Caco-2 (cell line): ENCODE measurements at regions not wholly inside any gene's neighbourhood (a gene's known extent, or its start where the extent isn't known, plus 50 kb on each side); places are given as distances from the start of the nearest gene placed in this dataset.

Experiments used
- BruUV-seq: library from RNA; stranded (reverse); fragments of 400-500 nt; replicated peaks from 2 replicates; lab custom pipeline; 2021; lab: Mats Ljungman, UMichigan
- CTCF ChIA-PET: fragments of 300-600 bp; sonication (Branson Sonifier 250); formaldehyde crosslinking; loops from one replicate; lab custom pipeline; 2022; ENCODE audit warnings: antibody characterized with exemption; lab: Charles Lee
- POLR2A ChIA-PET: fragments of 300-600 bp; sonication (Branson Sonifier 250); formaldehyde crosslinking; loops from one replicate; lab custom pipeline; 2022; ENCODE audit warnings: antibody characterized with exemption; lab: Charles Lee
- DNase-seq, 2 experiments: peaks; one replicate each; pipeline versions ENCODE4 v3.0.0 to v3.0.0-alpha.2; 2020 to 2022
- H3K27me3 ChIP-seq: replicated peaks from 2 replicates; pipeline ENCODE4 v1.6.0; 2011; ENCODE audit warnings: low read length; ENCODE audit not compliant: control insufficient read depth, insufficient read depth
- H3K36me3 ChIP-seq: 2 replicates; pipeline ENCODE4 v1.5.1; 2011; ENCODE audit warnings: low read length; ENCODE audit not compliant: control insufficient read depth, insufficient read depth
- H3K4me1 ChIP-seq: fragments of 250-450 bp; sonication (Bioruptor Pico); 2 replicates; pipeline ENCODE4 v1.5.1; 2020; ENCODE audit warnings: mild to moderate bottlenecking
- H3K4me3 ChIP-seq: 2 replicates; pipeline ENCODE4 v1.5.1; 2011; ENCODE audit warnings: low read depth, mild to moderate bottlenecking, control low read depth, low read length
- H3K9me3 ChIP-seq: fragments of 250-450 bp; sonication (Bioruptor Pico); 2 replicates; pipeline ENCODE4 v1.5.1; 2020; ENCODE audit warnings: mild to moderate bottlenecking, moderate library complexity
- H3K27ac Mint-ChIP-seq: one replicate; pipeline ENCODE4 v1.8.0; 2022; ENCODE audit warnings: mixed read lengths; ENCODE audit not compliant: unreplicated experiment
- H3K27me3 Mint-ChIP-seq: one replicate; pipeline ENCODE4 v1.8.0; 2022; ENCODE audit warnings: mixed read lengths; ENCODE audit not compliant: insufficient read depth, unreplicated experiment
- H3K36me3 Mint-ChIP-seq: one replicate; pipeline ENCODE4 v1.8.0; 2022; ENCODE audit warnings: mild to moderate bottlenecking, mixed read lengths; ENCODE audit not compliant: insufficient read depth, unreplicated experiment
- H3K4me1 Mint-ChIP-seq: one replicate; pipeline ENCODE4 v1.8.0; 2022; ENCODE audit warnings: low read depth, mixed read lengths; ENCODE audit not compliant: unreplicated experiment
- H3K4me3 Mint-ChIP-seq: one replicate; pipeline ENCODE4 v1.8.0; 2022; ENCODE audit warnings: mild to moderate bottlenecking, moderate library complexity, mixed read lengths; ENCODE audit not compliant: unreplicated experiment
- H3K9me3 Mint-ChIP-seq: one replicate; pipeline ENCODE4 v1.8.0; 2022; ENCODE audit warnings: mixed read lengths; ENCODE audit not compliant: unreplicated experiment
- intact Hi-C: fragments of 100-400 bp; cut with micrococcal nuclease; formaldehyde crosslinking; loops from one replicate; pipeline ENCODE4 v1.10.0; 2022; ENCODE audit not compliant: unreplicated experiment
- TF ChIP-seq, protein P1 (sequence below), 2 experiments: fragments of 200-600 bp in 1 of 2; IDR thresholded peaks; 1 replicate in 1 of 2; 2 replicates in 1 of 2; pipeline versions ENCODE4 v1.5.1 to v1.8.0; 2011 to 2022; ENCODE audit warnings: antibody characterized with exemption in 1 of 2, control low read depth in 1 of 2, inconsistent platforms in 1 of 2, low read depth in 1 of 2, low read length in 1 of 2, mild to moderate bottlenecking in 1 of 2, moderate library complexity in 1 of 2; ENCODE audit not compliant: insufficient read depth in 1 of 2, severe bottlenecking in 1 of 2, unreplicated experiment in 1 of 2

DNA sequence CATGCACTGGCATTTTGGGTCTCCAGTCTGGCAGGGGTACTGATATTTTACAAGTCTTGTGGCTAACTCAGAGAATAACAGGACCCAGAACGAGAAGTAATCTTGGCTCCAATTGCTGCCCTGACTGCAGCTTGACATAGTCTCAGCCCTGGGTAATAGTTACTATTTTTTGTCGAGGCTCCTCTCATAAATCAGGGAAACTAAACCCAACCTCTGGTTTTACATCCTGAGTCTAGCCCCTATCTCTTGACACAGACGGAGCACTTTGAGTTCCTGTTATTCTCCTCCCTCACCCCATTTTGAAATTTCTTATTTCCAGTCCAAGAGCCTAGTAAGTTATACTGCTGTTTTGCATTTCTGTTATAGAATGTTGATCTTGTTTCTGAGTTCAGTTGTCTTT is 276.1 kb upstream of the GOLIM4 start:
- no TSS peak for BruUV-seq
- CTCF ChIA-PET, result no interaction called here

DNA sequence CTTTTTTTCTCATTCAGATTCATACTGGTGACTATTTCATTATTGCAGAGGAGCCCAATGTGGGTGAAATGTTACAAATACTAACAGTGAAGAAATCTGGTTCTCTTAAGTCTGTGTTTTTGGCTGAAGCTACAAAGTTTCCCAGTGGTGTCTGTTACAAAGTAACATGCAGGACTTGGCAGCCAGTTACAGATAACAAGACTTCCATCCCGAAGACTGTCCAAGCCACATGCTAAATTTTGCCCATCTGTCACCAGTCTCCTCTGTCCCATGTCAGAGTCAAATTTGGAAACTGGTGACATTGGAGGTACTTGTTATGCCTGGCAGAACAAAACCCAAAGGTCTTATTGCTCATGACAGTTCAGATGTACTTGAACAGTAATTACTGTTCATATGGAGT is 269.2 kb upstream of the GOLIM4 start:
- Histone ChIP-seq H3K27me3 (no peaks in the 10 kb centered on the region; the same call in 1 of the 2 replicates), H3K4me3 (no peak overlapping the region), H3K9me3 (no peaks in the 10 kb centered on the region), H3K4me1 (no peaks in the 10 kb centered on the region), H3K36me3 (no peaks in the 10 kb centered on the region)
- H3K27ac Mint-ChIP-seq, result no peak overlapping the region
- H3K36me3 Mint-ChIP-seq, result no peaks in the 10 kb centered on the region
- H3K27me3 Mint-ChIP-seq, result no peaks in the 10 kb centered on the region
- H3K9me3 Mint-ChIP-seq, result no peaks in the 10 kb centered on the region
- no TSS peak for BruUV-seq
- intact Hi-C loops, result no loop called here
- TF ChIP-seq, protein P1, sequence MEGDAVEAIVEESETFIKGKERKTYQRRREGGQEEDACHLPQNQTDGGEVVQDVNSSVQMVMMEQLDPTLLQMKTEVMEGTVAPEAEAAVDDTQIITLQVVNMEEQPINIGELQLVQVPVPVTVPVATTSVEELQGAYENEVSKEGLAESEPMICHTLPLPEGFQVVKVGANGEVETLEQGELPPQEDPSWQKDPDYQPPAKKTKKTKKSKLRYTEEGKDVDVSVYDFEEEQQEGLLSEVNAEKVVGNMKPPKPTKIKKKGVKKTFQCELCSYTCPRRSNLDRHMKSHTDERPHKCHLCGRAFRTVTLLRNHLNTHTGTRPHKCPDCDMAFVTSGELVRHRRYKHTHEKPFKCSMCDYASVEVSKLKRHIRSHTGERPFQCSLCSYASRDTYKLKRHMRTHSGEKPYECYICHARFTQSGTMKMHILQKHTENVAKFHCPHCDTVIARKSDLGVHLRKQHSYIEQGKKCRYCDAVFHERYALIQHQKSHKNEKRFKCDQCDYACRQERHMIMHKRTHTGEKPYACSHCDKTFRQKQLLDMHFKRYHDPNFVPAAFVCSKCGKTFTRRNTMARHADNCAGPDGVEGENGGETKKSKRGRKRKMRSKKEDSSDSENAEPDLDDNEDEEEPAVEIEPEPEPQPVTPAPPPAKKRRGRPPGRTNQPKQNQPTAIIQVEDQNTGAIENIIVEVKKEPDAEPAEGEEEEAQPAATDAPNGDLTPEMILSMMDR (IDR thresholded peaks at IDR 0.05; ENCODE audit: insufficient read depth in 1 of 2, low read depth in 1 of 2, low read length in 1 of 2, severe bottlenecking in 1 of 2, unreplicated experiment in 1 of 2), result no peak
- H3K4me1 Mint-ChIP-seq, result no peaks in the 10 kb centered on the region
- no peak overlapping the region for H3K4me3 Mint-ChIP-seq
- ChIA-PET POLR2A (no interaction called here), CTCF (no interaction called here)
- DNase-seq, result no peak

More for the DNA sequence above, 276.1 kb upstream of the GOLIM4 start:
- Histone ChIP-seq H3K4me1 (no peaks in the 10 kb centered on the region), H3K4me3 (no peak overlapping the region), H3K9me3 (no peaks in the 10 kb centered on the region), H3K27me3 (no peaks in the 10 kb centered on the region), H3K36me3 (no peaks in the 10 kb centered on the region)
- H3K27ac Mint-ChIP-seq, result no peak overlapping the region
- H3K4me3 Mint-ChIP-seq, result no peak overlapping the region
- DNase-seq, result no peak
- TF ChIP-seq, protein P1 (IDR thresholded peaks at IDR 0.05; ENCODE audit: insufficient read depth in 1 of 2, low read depth in 1 of 2, low read length in 1 of 2, severe bottlenecking in 1 of 2, unreplicated experiment in 1 of 2), result no peak
- POLR2A ChIA-PET, result no interaction called here
- H3K9me3 Mint-ChIP-seq, result no peaks in the 10 kb centered on the region
- no peaks in the 10 kb centered on the region for H3K4me1 Mint-ChIP-seq
- no peaks in the 10 kb centered on the region for H3K36me3 Mint-ChIP-seq
- intact Hi-C loops, result no loop called here
- H3K27me3 Mint-ChIP-seq, result no peaks in the 10 kb centered on the region

DNA sequence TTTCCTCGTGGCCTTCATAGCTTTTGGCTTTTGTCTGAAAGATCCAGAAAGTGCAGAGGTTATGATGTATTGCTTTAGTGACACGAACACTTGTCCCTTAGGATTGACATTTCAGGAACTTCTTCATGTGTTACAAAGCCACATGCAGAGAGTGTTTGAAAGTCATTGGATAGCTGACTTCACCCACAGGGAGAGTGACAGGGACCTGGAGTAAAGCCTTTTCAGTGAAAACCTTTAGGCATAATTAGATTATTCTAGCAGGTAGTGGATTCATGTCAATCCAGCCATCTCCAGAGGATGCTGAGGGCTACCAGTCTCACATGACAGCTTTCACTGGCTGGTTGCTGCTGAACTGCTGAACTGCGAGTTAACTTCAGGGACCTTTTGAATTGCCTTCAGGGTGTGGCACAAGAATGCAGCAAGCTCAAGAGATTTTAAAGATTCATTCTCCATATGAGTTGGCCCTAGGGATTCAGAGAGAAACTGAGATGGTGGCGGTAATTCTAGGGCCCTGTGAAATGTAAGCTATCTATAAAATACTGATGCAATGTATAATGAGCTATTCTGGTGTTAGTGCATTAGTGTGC is 267.0 kb upstream of the GOLIM4 start:
- TF ChIP-seq, protein P1 (IDR thresholded peaks at IDR 0.05; ENCODE audit: insufficient read depth in 1 of 2, low read depth in 1 of 2, low read length in 1 of 2, severe bottlenecking in 1 of 2, unreplicated experiment in 1 of 2), result no peak
- POLR2A ChIA-PET, result no interaction called here
- H3K9me3 ChIP-seq, result no peaks in the 10 kb centered on the region
- H3K4me1 ChIP-seq, result no peaks in the 10 kb centered on the region
- H3K27me3 ChIP-seq, result no peaks in the 10 kb centered on the region; the same call in 1 of the 2 replicates
- Mint-ChIP-seq H3K27me3 (no peaks in the 10 kb centered on the region), H3K36me3 (no peaks in the 10 kb centered on the region), H3K4me3 (no peak overlapping the region), H3K27ac (no peak overlapping the region), H3K9me3 (no peaks in the 10 kb centered on the region), H3K4me1 (no peaks in the 10 kb centered on the region)
- no TSS peak for BruUV-seq
- intact Hi-C loops, result no loop called here
- no peaks in the 10 kb centered on the region for H3K36me3 ChIP-seq
- H3K4me3 ChIP-seq, result no peak overlapping the region
- CTCF ChIA-PET, result no interaction called here
- no peak for DNase-seq
